ENCODE measurements at regions not wholly inside any gene's neighbourhood (a gene's known extent, or its start where the extent isn't known, plus 50 kb on each side); places are given as distances from the start of the nearest gene placed in this dataset.

GRCh38 chr3:134095005-134095404 lies 65.3 kb upstream of the SLCO2A1 start:
- Histone ChIP-seq H3K4me3 (no peak overlapping the region), H3K27me3 (replicated peaks; ENCODE audit: insufficient read depth) (no peaks in the 10 kb centered on the region), H3K36me3 (no peaks in the 10 kb centered on the region), H3K27ac (no peak overlapping the region), H3K9me3 (no peaks in the 10 kb centered on the region), H3K4me1 (replicated peaks) (no peaks in the 10 kb centered on the region)
- intact Hi-C loops (cut with DNase I): no loop called here
- no peak for TF ChIP-seq POLR2A (IDR thresholded peaks at IDR 0.05)
- TF ChIP-seq CTCF (IDR thresholded peaks at IDR 0.05): no peak
- TF ChIP-seq POLR2AphosphoS5 (IDR thresholded peaks at IDR 0.05): no peak
- no peak for DNase-seq (ENCODE audit: low spot score)
- WGBS: 90% methylated on average over 3 of the region's 3 CpGs

- Histone ChIP-seq H3K4me1 (replicated peaks) (no peaks in the 10 kb centered on the region), H3K4me3 (no peak overlapping the region), H3K9me3 (no peaks in the 10 kb centered on the region), H3K27me3 (replicated peaks; ENCODE audit: insufficient read depth) (no peaks in the 10 kb centered on the region), H3K36me3 (no peaks in the 10 kb centered on the region), H3K27ac (no peak overlapping the region)
- TF ChIP-seq POLR2A (IDR thresholded peaks at IDR 0.05) (no peak), CTCF (IDR thresholded peaks at IDR 0.05) (no peak), POLR2AphosphoS5 (IDR thresholded peaks at IDR 0.05) (no peak)
- no peak for DNase-seq (ENCODE audit: low spot score)
- WGBS: 86% methylated on average over 3 of the region's 3 CpGs
- intact Hi-C loops (cut with DNase I): no loop called here
Observed at GRCh38 chr3:134094491-134094890, 64.8 kb upstream of the SLCO2A1 start.

- Histone ChIP-seq H3K4me1 (replicated peaks) (no peaks in the 10 kb centered on the region), H3K36me3 (no peaks in the 10 kb centered on the region), H3K4me3 (no peak overlapping the region), H3K27ac (no peak overlapping the region), H3K9me3 (no peaks in the 10 kb centered on the region), H3K27me3 (replicated peaks; ENCODE audit: insufficient read depth) (no peaks in the 10 kb centered on the region)
- DNase-seq (ENCODE audit: low spot score): no peak
- WGBS: 93% methylated on average over 2 of the region's 2 CpGs
- no peak for TF ChIP-seq CTCF (IDR thresholded peaks at IDR 0.05)
- no peak for TF ChIP-seq POLR2A (IDR thresholded peaks at IDR 0.05)
- intact Hi-C loops (cut with DNase I): no loop called here
Observed at GRCh38 chr3:134093956-134094355, 64.2 kb upstream of the SLCO2A1 start.

- TF ChIP-seq POLR2A (IDR thresholded peaks at IDR 0.05) (no peak), CTCF (IDR thresholded peaks at IDR 0.05) (no peak), POLR2AphosphoS5 (IDR thresholded peaks at IDR 0.05) (no peak)
- Histone ChIP-seq H3K9me3 (no peaks in the 10 kb centered on the region), H3K36me3 (no peaks in the 10 kb centered on the region), H3K4me1 (replicated peaks) (no peaks in the 10 kb centered on the region), H3K27me3 (replicated peaks; ENCODE audit: insufficient read depth) (no peaks in the 10 kb centered on the region), H3K27ac (no peak overlapping the region), H3K4me3 (no peak overlapping the region)
- DNase-seq (ENCODE audit: low spot score): no peak
- WGBS: 80% methylated on average over 6 of the region's 6 CpGs
- intact Hi-C loops (cut with DNase I): no loop called here
Observed at GRCh38 chr3:134092208-134092701, 62.5 kb upstream of the SLCO2A1 start.

GRCh38 chr3:134090031-134090430 lies 60.3 kb upstream of the SLCO2A1 start:
- Histone ChIP-seq H3K4me1 (replicated peaks) (no peaks in the 10 kb centered on the region), H3K9me3 (no peaks in the 10 kb centered on the region), H3K27ac (no peak overlapping the region), H3K4me3 (no peak overlapping the region), H3K27me3 (replicated peaks; ENCODE audit: insufficient read depth) (no peaks in the 10 kb centered on the region), H3K36me3 (no peaks in the 10 kb centered on the region)
- 91% methylated on average over 2 of the region's 2 CpGs for WGBS
- DNase-seq (ENCODE audit: low spot score): no peak
- TF ChIP-seq POLR2A (IDR thresholded peaks at IDR 0.05) (no peak), POLR2AphosphoS5 (IDR thresholded peaks at IDR 0.05) (no peak), CTCF (IDR thresholded peaks at IDR 0.05) (no peak)
- intact Hi-C loops (cut with DNase I): no loop called here

All from prostate gland (tissue), 2 donors.